LNCaP clone FGC (cell line): ENCODE measurements at regions not wholly inside any gene's neighbourhood (a gene's known extent, or its start where the extent isn't known, plus 50 kb on each side); places are given as distances from the start of the nearest gene placed in this dataset.

ENCODE experiments used
- DNase-seq: peaks from one replicate; pipeline ENCODE4 v3.0.0-alpha.2; 2011; ENCODE audit warnings: low read depth
- H3K4me3 ChIP-seq: 2 replicates; pipeline ENCODE4 v1.5.1; 2011; ENCODE audit warnings: mild to moderate bottlenecking, low read depth, low read length, control low read depth
- TF ChIP-seq, protein P1 (sequence below): IDR thresholded peaks from 2 replicates; pipeline ENCODE4 v1.5.1; 2012; ENCODE audit warnings: mild to moderate bottlenecking; ENCODE audit not compliant: control insufficient read depth, insufficient read depth; ENCODE audit errors: extremely low read depth

DNA sequence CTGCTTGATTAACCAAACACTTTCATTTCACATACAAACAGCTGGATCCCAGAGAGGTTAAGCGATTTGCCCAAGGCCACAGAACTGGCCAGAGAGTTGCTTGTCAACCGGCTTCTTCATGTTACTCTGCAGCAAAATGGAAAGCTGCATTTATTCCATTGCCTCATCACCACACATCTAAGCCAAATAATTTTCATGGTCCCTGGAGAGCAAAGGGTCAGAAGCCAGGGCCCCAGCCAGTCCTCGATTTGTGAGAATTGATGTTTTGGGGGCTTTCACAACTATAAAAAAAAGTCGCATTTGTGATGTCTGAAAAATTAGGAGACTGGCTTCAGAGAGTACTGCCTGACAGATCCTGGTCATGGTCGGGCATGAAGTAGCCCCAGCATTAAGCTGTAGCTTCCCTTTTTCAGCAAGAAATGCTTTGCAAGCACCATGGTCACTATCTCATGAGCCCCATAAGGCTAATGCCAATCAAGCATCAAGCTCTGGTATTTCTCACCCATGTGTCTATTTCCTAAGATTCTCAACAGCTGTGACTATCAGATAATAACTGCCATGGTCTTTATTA, 95.8 kb downstream of the BANF2 start:
- TF ChIP-seq, protein P1, sequence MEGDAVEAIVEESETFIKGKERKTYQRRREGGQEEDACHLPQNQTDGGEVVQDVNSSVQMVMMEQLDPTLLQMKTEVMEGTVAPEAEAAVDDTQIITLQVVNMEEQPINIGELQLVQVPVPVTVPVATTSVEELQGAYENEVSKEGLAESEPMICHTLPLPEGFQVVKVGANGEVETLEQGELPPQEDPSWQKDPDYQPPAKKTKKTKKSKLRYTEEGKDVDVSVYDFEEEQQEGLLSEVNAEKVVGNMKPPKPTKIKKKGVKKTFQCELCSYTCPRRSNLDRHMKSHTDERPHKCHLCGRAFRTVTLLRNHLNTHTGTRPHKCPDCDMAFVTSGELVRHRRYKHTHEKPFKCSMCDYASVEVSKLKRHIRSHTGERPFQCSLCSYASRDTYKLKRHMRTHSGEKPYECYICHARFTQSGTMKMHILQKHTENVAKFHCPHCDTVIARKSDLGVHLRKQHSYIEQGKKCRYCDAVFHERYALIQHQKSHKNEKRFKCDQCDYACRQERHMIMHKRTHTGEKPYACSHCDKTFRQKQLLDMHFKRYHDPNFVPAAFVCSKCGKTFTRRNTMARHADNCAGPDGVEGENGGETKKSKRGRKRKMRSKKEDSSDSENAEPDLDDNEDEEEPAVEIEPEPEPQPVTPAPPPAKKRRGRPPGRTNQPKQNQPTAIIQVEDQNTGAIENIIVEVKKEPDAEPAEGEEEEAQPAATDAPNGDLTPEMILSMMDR: no peak
- H3K4me3 ChIP-seq: no peak overlapping the region
- DNase-seq: no peak

DNA sequence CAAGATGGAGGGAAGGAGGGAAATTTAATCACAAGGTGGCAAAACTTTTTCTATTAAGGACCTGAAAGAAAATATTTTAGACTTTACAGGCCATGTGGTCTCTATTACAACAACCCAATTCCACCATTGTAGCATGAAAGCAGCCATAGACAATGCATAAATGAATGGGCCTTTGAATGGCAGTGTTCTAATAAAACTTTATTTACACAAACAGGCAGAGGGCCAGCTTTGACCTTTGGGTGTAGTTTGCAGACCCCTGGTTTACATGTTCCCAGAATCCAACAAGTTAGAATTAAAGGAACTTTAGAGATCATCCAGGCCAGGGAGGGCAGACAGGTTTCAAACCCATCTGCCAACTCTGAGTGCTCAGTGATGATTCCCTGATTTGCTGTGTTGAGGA, 95.2 kb downstream of the BANF2 start:
- TF ChIP-seq, protein P1: no peak
- DNase-seq: no peak
- H3K4me3 ChIP-seq: no peak overlapping the region

DNA sequence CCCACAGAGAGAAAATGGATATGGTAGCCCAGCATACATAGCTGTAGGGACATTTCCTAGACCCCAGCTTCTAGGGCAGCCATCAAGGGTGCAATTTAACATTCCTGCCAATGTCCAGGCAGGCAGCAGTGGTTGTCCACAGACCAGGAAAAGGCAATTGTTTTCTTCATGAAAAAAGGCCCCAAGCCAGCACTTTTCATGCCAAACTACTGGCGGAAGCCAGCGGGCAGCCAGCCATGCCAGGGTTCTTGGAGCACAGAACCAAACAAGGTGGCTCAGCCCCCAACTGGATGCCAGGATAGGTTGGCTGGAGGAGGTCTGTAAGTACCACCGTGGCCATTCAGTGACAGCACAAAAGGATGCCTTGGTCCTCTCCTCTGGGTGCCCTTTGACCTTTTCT, 94.6 kb downstream of the BANF2 start:
- no peak overlapping the region for H3K4me3 ChIP-seq
- DNase-seq: no peak

DNA sequence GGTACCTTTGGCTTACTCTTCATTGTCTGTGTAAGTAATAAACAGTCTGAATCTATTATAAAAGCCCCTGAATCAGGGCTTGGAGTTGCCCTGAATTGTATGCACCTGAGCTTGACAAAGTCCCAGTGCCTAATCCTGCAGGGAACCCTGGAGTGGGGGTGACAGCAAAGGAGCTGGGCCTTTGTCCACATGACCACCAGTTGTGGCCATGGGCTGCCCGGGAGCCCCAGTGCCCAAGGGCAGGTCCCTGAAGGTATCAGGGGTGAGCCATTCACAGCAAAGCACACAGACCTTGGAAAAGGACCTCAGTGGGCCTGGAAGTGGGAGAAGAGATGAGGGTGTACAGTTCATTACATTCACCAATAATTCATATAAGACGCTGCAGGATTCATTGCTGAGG, 94.2 kb downstream of the BANF2 start:
- TF ChIP-seq, protein P1: no peak
- no peak overlapping the region for H3K4me3 ChIP-seq
- no peak for DNase-seq

More for the DNA sequence above, 94.6 kb downstream of the BANF2 start:
- TF ChIP-seq, protein P1: no peak

DNA sequence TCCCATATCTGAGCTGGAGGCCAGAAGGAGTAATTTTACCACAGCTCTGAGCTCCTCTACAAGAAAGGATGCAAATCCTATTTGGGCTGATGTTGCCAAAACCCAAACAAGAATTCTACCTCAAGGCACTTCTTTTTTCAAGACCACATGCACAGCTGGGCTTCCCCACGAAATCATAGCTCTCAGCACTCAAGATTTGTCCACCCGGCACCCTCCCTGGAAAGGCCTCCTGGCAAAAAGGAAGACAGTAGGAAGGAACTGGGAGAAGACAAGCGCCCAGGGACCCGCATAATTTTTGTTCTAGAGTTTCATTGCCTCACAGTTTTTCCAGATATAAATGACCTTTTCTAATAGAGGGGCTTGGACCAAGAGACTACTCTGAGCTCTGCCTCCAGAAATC, 90.5 kb downstream of the BANF2 start:
- no peak overlapping the region for H3K4me3 ChIP-seq
- TF ChIP-seq, protein P1: no peak
- no peak for DNase-seq

DNA sequence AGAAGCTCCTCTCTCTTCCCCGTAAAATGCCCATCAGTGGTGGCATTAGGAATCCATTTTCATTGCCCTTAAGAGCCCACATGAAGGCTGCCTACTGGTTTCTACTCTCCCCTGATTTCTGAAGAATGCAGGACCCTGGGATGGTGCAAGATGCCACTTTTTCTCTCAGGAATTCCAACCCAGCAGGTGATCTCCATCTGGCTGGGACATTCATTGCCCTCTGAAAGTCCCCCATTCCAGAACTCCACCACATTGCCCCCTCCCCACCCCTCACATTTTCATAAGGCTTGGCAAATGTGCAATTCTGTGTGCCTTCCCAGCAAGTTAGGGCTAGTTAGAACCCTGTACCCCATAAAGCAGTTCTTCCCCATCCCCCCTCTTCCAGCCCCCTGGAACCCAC, 88.0 kb downstream of the BANF2 start:
- TF ChIP-seq, protein P1: no peak
- H3K4me3 ChIP-seq: no peak overlapping the region
- DNase-seq: no peak

DNA sequence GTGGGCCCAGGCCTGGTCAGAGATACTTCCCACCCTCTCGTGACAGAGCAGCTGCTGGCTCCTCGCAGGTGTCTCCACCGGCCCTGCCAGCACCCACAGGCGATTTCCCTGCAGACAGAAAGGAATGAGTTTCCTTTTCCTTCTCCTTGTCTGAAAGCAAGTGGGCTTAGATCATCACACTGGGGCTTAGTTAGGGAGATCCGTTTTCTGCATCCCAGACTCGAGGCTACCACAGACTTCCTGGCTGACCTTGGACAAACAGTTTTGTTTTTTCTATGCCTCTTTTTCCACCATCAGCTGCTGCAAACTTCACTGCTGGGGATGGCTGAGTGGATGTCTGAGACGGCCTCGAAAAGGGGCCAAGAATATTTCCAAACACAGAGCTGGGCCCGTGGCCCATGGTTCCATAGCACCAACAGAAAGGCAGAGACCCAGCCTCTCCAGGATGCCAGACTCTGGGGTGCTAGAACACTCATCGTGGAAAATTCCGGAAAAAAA, 86.5 kb downstream of the BANF2 start:
- no peak overlapping the region for H3K4me3 ChIP-seq
- DNase-seq: no peak
- TF ChIP-seq, protein P1: no peak
